ENCODE measurements at regions not wholly inside any gene's neighbourhood (a gene's known extent, or its start where the extent isn't known, plus 50 kb on each side); places are given as distances from the start of the nearest gene placed in this dataset.

- TF ChIP-seq, protein P1, sequence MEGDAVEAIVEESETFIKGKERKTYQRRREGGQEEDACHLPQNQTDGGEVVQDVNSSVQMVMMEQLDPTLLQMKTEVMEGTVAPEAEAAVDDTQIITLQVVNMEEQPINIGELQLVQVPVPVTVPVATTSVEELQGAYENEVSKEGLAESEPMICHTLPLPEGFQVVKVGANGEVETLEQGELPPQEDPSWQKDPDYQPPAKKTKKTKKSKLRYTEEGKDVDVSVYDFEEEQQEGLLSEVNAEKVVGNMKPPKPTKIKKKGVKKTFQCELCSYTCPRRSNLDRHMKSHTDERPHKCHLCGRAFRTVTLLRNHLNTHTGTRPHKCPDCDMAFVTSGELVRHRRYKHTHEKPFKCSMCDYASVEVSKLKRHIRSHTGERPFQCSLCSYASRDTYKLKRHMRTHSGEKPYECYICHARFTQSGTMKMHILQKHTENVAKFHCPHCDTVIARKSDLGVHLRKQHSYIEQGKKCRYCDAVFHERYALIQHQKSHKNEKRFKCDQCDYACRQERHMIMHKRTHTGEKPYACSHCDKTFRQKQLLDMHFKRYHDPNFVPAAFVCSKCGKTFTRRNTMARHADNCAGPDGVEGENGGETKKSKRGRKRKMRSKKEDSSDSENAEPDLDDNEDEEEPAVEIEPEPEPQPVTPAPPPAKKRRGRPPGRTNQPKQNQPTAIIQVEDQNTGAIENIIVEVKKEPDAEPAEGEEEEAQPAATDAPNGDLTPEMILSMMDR (conservative IDR thresholded peaks at IDR 0.05; ENCODE audit: low read length), result no peak
- TF ChIP-seq EZH2phosphoT487 (IDR thresholded peaks at IDR 0.05; ENCODE audit: borderline replicate concordance, low read depth, low read length), result no peak
Observed at GRCh38 chr1:96059276-96059675, 662.3 kb upstream of the PTBP2 start.

Data from OCI-LY7 (cell line).